VCaP (cell line): ENCODE measurements at regions not wholly inside any gene's neighbourhood (a gene's known extent, or its start where the extent isn't known, plus 50 kb on each side); places are given as distances from the start of the nearest gene placed in this dataset.

Source experiments
- H3K27ac ChIP-seq: fragments of 450-650 bp; 2 replicates; pipeline ENCODE4 v1.5.1; 2017
- CTCF ChIP-seq: fragments of 450-650 bp; conservative IDR thresholded peaks from 2 replicates; pipeline ENCODE4 v1.5.1; 2017; ENCODE audit warnings: mild to moderate bottlenecking, moderate library complexity

GRCh38 chr3:197435426-197435825, 120.3 kb downstream of the BDH1 start:
- TF ChIP-seq CTCF = no peak

GRCh38 chr3:197434830-197435229, 120.9 kb downstream of the BDH1 start:
- no peak overlapping the region for H3K27ac ChIP-seq
- TF ChIP-seq CTCF = no peak

More at GRCh38 chr3:197435426-197435825, 120.3 kb downstream of the BDH1 start:
- H3K27ac ChIP-seq = no peak overlapping the region

- H3K27ac ChIP-seq = no peak overlapping the region
- no peak for TF ChIP-seq CTCF
Measured at GRCh38 chr3:197432384-197433127, 123.2 kb downstream of the BDH1 start.

- TF ChIP-seq CTCF = no peak
- H3K27ac ChIP-seq = no peak overlapping the region
Measured at GRCh38 chr3:197431346-197431910, 124.3 kb downstream of the BDH1 start.

GRCh38 chr3:197430934-197431333, 124.8 kb downstream of the BDH1 start:
- no peak for TF ChIP-seq CTCF
- H3K27ac ChIP-seq = no peak overlapping the region

- no peak for TF ChIP-seq CTCF
Measured at GRCh38 chr3:197430502-197430901, 125.3 kb downstream of the BDH1 start.

GRCh38 chr3:197428952-197429351, 126.8 kb downstream of the BDH1 start:
- no peak for TF ChIP-seq CTCF
- no peak overlapping the region for H3K27ac ChIP-seq

More at GRCh38 chr3:197430502-197430901, 125.3 kb downstream of the BDH1 start:
- no peak overlapping the region for H3K27ac ChIP-seq
